Astrocyte (in vitro differentiated cells and primary cell): ENCODE measurements at regions not wholly inside any gene's neighbourhood (a gene's known extent, or its start where the extent isn't known, plus 50 kb on each side); places are given as distances from the start of the nearest gene placed in this dataset.

Source experiments
- DNase-seq: peaks from one replicate; pipeline ENCODE4 v3.0.0-alpha.2; 2010; ENCODE audit warnings: low read depth
- FAIRE-seq: peaks from 2 replicates; lab custom pipeline; 2011; peaks lifted over from hg19 to GRCh38; lab: Jason Lieb, UNC
- H2AFZ ChIP-seq: 2 replicates; pipeline ENCODE4 v1.6.0; 2012; ENCODE audit warnings: low read depth, low read length, inconsistent platforms
- H3K27ac ChIP-seq: 2 replicates; pipeline ENCODE4 v1.5.1; 2011; ENCODE audit warnings: low read depth, low read length, inconsistent platforms
- H3K27me3 ChIP-seq: 2 replicates; pipeline ENCODE4 v1.6.0; 2011; ENCODE audit warnings: low read length, inconsistent platforms; ENCODE audit not compliant: insufficient read depth
- H3K36me3 ChIP-seq: 2 replicates; pipeline ENCODE4 v1.5.1; 2011; ENCODE audit warnings: low read length, inconsistent platforms; ENCODE audit not compliant: insufficient read depth
- H3K4me1 ChIP-seq: 2 replicates; pipeline ENCODE4 v1.5.1; 2011; ENCODE audit warnings: low read length, inconsistent platforms; ENCODE audit not compliant: insufficient read depth
- H3K4me2 ChIP-seq: 2 replicates; pipeline ENCODE4 v1.6.0; 2012; ENCODE audit warnings: low read length, inconsistent platforms
- H3K4me3 ChIP-seq: 2 replicates; pipeline ENCODE4 v1.5.1; 2011; ENCODE audit warnings: low read depth, mild to moderate bottlenecking, low read length, inconsistent platforms; ENCODE audit not compliant: insufficient read depth
- H3K79me2 ChIP-seq: 2 replicates; pipeline ENCODE4 v1.6.0; 2012; ENCODE audit warnings: mild to moderate bottlenecking, low read length, inconsistent platforms; ENCODE audit not compliant: insufficient read depth
- H3K9ac ChIP-seq: 2 replicates; pipeline ENCODE4 v1.6.0; 2012; ENCODE audit warnings: mild to moderate bottlenecking, low read length, inconsistent platforms
- H3K9me3 ChIP-seq: 2 replicates; pipeline ENCODE4 v1.5.1; 2012; ENCODE audit warnings: low read depth, mild to moderate bottlenecking, low read length, inconsistent platforms; ENCODE audit not compliant: insufficient read depth
- H4K20me1 ChIP-seq: 2 replicates; pipeline ENCODE4 v1.6.0; 2012; ENCODE audit warnings: low read length, inconsistent platforms; ENCODE audit not compliant: insufficient read depth
- H3K27ac Mint-ChIP-seq: one replicate; pipeline ENCODE4 v1.8.0; 2021; ENCODE audit warnings: mild to moderate bottlenecking, mixed read lengths; ENCODE audit not compliant: unreplicated experiment
- H3K27me3 Mint-ChIP-seq: one replicate; pipeline ENCODE4 v1.8.0; 2021; ENCODE audit warnings: low read depth, mixed read lengths; ENCODE audit not compliant: unreplicated experiment
- H3K36me3 Mint-ChIP-seq: one replicate; pipeline ENCODE4 v1.8.0; 2021; ENCODE audit warnings: low read depth, mixed read lengths; ENCODE audit not compliant: unreplicated experiment
- H3K4me1 Mint-ChIP-seq: one replicate; pipeline ENCODE4 v1.8.0; 2021; ENCODE audit warnings: low read depth, mixed read lengths; ENCODE audit not compliant: unreplicated experiment
- H3K4me3 Mint-ChIP-seq: one replicate; pipeline ENCODE4 v1.8.0; 2021; ENCODE audit warnings: mild to moderate bottlenecking, moderate library complexity, mixed read lengths; ENCODE audit not compliant: unreplicated experiment
- H3K9me3 Mint-ChIP-seq: one replicate; pipeline ENCODE4 v1.8.0; 2021; ENCODE audit warnings: mild to moderate bottlenecking, mixed read lengths; ENCODE audit not compliant: unreplicated experiment
- CTCF ChIP-seq: IDR thresholded peaks from 2 replicates; pipeline ENCODE4 v1.5.1; 2011; ENCODE audit warnings: low read depth, mild to moderate bottlenecking, inconsistent platforms, low read length, moderate library complexity; ENCODE audit not compliant: insufficient read depth
- EZH2 ChIP-seq: IDR thresholded peaks from 2 replicates; pipeline ENCODE4 v1.6.1; 2012; ENCODE audit warnings: mild to moderate bottlenecking, low read length, inconsistent platforms; ENCODE audit not compliant: insufficient read depth

DNA sequence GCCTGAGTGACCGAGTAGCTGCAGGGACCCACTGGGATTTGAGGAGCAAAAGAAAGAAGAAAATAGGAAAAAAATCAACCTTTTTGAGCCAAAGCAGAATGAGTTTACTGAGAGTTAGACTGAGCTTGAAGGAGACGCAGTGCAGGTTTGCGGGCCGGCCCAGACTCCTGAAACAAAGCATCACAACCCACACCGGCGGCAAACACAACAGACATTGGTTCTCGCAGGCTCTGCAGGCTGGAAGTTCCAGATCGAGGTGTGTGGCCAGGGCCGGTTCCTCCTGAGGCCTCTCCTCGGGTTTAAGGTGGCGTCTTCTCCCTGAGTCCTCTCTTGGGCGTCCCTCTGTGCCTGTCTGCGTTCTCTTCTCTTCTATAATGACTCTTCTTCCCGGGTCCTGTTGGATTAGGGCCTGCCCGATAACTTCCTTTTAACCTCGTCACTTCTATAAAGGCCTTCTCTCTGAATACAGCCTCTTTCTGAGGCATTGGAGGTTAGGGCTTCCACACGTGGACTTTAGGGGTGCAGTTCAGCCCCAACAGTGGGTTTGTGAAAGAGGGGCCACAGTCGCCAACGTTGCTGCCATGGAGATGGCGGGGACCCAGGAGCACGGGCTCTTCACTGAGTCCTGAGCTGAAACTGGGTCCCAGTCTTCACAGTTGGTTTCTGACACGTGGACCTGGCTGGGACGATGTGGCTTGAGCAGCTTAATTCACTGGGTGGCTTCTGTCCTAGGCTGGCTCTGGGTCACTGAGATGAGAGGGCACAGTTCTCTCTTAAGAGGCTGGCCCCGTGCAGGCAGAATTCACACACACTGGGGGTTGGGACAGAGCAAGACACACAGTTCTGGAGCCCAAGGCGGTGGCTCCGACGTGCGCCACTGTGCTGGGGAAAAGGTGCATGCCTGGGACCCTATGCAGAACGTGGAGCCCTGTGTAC is 1047.7 kb downstream of the BRD1 start:
- Histone ChIP-seq H3K27me3 (no peaks in the 10 kb centered on the region), H3K9ac (no peak overlapping the region), H3K79me2 (no peaks in the 10 kb centered on the region), H2AFZ (no peak overlapping the region), H3K4me2 (no peak overlapping the region), H3K36me3 (no peaks in the 10 kb centered on the region), H3K9me3 (peaks cover 8% of the 10 kb centered on the region), H3K4me1 (no peaks in the 10 kb centered on the region), H3K4me3 (no peak overlapping the region), H4K20me1 (no peaks in the 10 kb centered on the region), H3K27ac (no peak overlapping the region)
- Mint-ChIP-seq H3K4me3 (no peak overlapping the region), H3K36me3 (no peaks in the 10 kb centered on the region), H3K9me3 (peaks cover 2% of the 10 kb centered on the region), H3K27me3 (peaks cover 37% of the 10 kb centered on the region), H3K4me1 (no peaks in the 10 kb centered on the region), H3K27ac (no peak overlapping the region)
- no peak for DNase-seq
- no peak for TF ChIP-seq CTCF
- TF ChIP-seq EZH2: no peak
- no peak for FAIRE-seq

GRCh38 chr22:48779211-48779643 is 1048.4 kb downstream of the BRD1 start:
- Mint-ChIP-seq H3K9me3 (peaks cover 2% of the 10 kb centered on the region), H3K27ac (no peak overlapping the region), H3K4me1 (no peaks in the 10 kb centered on the region), H3K27me3 (peaks cover 35% of the 10 kb centered on the region), H3K4me3 (no peak overlapping the region), H3K36me3 (no peaks in the 10 kb centered on the region)
- Histone ChIP-seq H2AFZ (no peak overlapping the region), H4K20me1 (no peaks in the 10 kb centered on the region), H3K9ac (no peak overlapping the region), H3K4me1 (no peaks in the 10 kb centered on the region), H3K4me2 (no peak overlapping the region), H3K27ac (no peak overlapping the region), H3K9me3 (peaks cover 8% of the 10 kb centered on the region), H3K27me3 (no peaks in the 10 kb centered on the region), H3K36me3 (no peaks in the 10 kb centered on the region), H3K79me2 (no peaks in the 10 kb centered on the region), H3K4me3 (no peak overlapping the region)
- FAIRE-seq (no peak), DNase-seq (no peak)
- TF ChIP-seq CTCF: no peak
